Activated naive CD4-positive, alpha-beta T cell treated with anti-CD3 and anti-CD28 coated beads for 36 hours (primary cell): ENCODE measurements at regions not wholly inside any gene's neighbourhood (a gene's known extent, or its start where the extent isn't known, plus 50 kb on each side); places are given as distances from the start of the nearest gene placed in this dataset.
A peak's percentile ranks its signal among the peaks of the same experiment; 100 is the strongest.

Experiments used
- CTCF ChIA-PET: fragments of 350-600 bp; sonication (Branson Sonifier 250); formaldehyde crosslinking; loops from one replicate; lab custom pipeline; 2021; ENCODE audit warnings: antibody characterized with exemption; lab: Charles Lee
- DNase-seq: peaks from one replicate; pipeline ENCODE4 v3.0.0-alpha.2; 2020
- H3K27ac Mint-ChIP-seq: one replicate; pipeline ENCODE4 v1.8.0; 2021; ENCODE audit warnings: mild to moderate bottlenecking, mixed read lengths
- H3K27me3 Mint-ChIP-seq: one replicate; pipeline ENCODE4 v1.8.0; 2021; ENCODE audit warnings: low read depth, mixed read lengths
- H3K36me3 Mint-ChIP-seq: one replicate; pipeline ENCODE4 v1.8.0; 2021; ENCODE audit warnings: low read depth, mixed read lengths
- H3K4me1 Mint-ChIP-seq: one replicate; pipeline ENCODE4 v1.8.0; 2021; ENCODE audit warnings: low read depth, mixed read lengths
- H3K4me3 Mint-ChIP-seq: one replicate; pipeline ENCODE4 v1.8.0; 2021; ENCODE audit warnings: mild to moderate bottlenecking, moderate library complexity, mixed read lengths
- H3K9me3 Mint-ChIP-seq: one replicate; pipeline ENCODE4 v1.8.0; 2021; ENCODE audit warnings: mixed read lengths
- intact Hi-C: fragments of 100-400 bp; cut with micrococcal nuclease; formaldehyde crosslinking; loops from one replicate; pipeline ENCODE4 v1.15.1; 2023

- Mint-ChIP-seq H3K4me3 (no peak overlapping the region), H3K27me3 (no peaks in the 10 kb centered on the region), H3K36me3 (no peaks in the 10 kb centered on the region), H3K9me3 (no peaks in the 10 kb centered on the region), H3K4me1 (peaks cover 7% of the 10 kb centered on the region), H3K27ac (no peak overlapping the region)
- peak; percentile 15 for DNase-seq
- intact Hi-C loops, result no loop called here
- CTCF ChIA-PET, result interaction anchor here (0.6 to 1.2 kb wide), 2 partner anchors 100 to 137 kb away, joined by 3 to 5 read pairs; no protein-coding TSS in a partner anchor
These were observed 162.8 kb downstream of the PPP1R2C start for GRCh38 chrX:42615161-42615563.

- no peaks in the 10 kb centered on the region for H3K9me3 Mint-ChIP-seq
- CTCF ChIA-PET, result no interaction called here
- H3K27me3 Mint-ChIP-seq, result no peaks in the 10 kb centered on the region
- no peaks in the 10 kb centered on the region for H3K4me1 Mint-ChIP-seq
- H3K27ac Mint-ChIP-seq, result no peak overlapping the region
- intact Hi-C loops, result no loop called here
- H3K4me3 Mint-ChIP-seq, result no peak overlapping the region
- H3K36me3 Mint-ChIP-seq, result no peaks in the 10 kb centered on the region
- no peak for DNase-seq
These were observed 171.4 kb downstream of the PPP1R2C start for GRCh38 chrX:42606591-42606990.

- Mint-ChIP-seq H3K27ac (no peak overlapping the region), H3K27me3 (no peaks in the 10 kb centered on the region), H3K36me3 (no peaks in the 10 kb centered on the region), H3K4me1 (no peaks in the 10 kb centered on the region), H3K4me3 (no peak overlapping the region), H3K9me3 (no peaks in the 10 kb centered on the region)
- no peak for DNase-seq
- CTCF ChIA-PET, result no interaction called here
- intact Hi-C loops, result no loop called here
These were observed 173.7 kb downstream of the PPP1R2C start for GRCh38 chrX:42604302-42604701.

- DNase-seq, result no peak
- Mint-ChIP-seq H3K27ac (no peak overlapping the region), H3K36me3 (no peaks in the 10 kb centered on the region), H3K4me3 (no peak overlapping the region), H3K4me1 (peaks cover 2% of the 10 kb centered on the region), H3K27me3 (no peaks in the 10 kb centered on the region), H3K9me3 (no peaks in the 10 kb centered on the region)
- intact Hi-C loops, result no loop called here
- CTCF ChIA-PET, result no interaction called here
These were observed 174.9 kb downstream of the PPP1R2C start for GRCh38 chrX:42603016-42603415.

GRCh38 chrX:42602566-42602965 lies 175.4 kb downstream of the PPP1R2C start:
- CTCF ChIA-PET, result no interaction called here
- no peaks in the 10 kb centered on the region for H3K9me3 Mint-ChIP-seq
- no peak overlapping the region for H3K27ac Mint-ChIP-seq
- H3K36me3 Mint-ChIP-seq, result no peaks in the 10 kb centered on the region
- intact Hi-C loops, result no loop called here
- H3K27me3 Mint-ChIP-seq, result no peaks in the 10 kb centered on the region
- no peak for DNase-seq
- no peak overlapping the region for H3K4me3 Mint-ChIP-seq
- H3K4me1 Mint-ChIP-seq, result peaks cover 2% of the 10 kb centered on the region

- Mint-ChIP-seq H3K4me1 (peaks cover 2% of the 10 kb centered on the region), H3K4me3 (no peak overlapping the region), H3K27me3 (no peaks in the 10 kb centered on the region), H3K36me3 (no peaks in the 10 kb centered on the region), H3K27ac (no peak overlapping the region), H3K9me3 (no peaks in the 10 kb centered on the region)
- intact Hi-C loops, result no loop called here
- CTCF ChIA-PET, result no interaction called here
- DNase-seq, result no peak
These were observed 175.8 kb downstream of the PPP1R2C start for GRCh38 chrX:42602136-42602535.

- H3K27ac Mint-ChIP-seq, result no peak overlapping the region
- CTCF ChIA-PET, result no interaction called here
- H3K9me3 Mint-ChIP-seq, result no peaks in the 10 kb centered on the region
- H3K27me3 Mint-ChIP-seq, result no peaks in the 10 kb centered on the region
- DNase-seq, result no peak
- no peaks in the 10 kb centered on the region for H3K36me3 Mint-ChIP-seq
- H3K4me1 Mint-ChIP-seq, result peaks cover 2% of the 10 kb centered on the region
- intact Hi-C loops, result no loop called here
- H3K4me3 Mint-ChIP-seq, result no peak overlapping the region
These were observed 180.5 kb downstream of the PPP1R2C start for GRCh38 chrX:42597481-42597880.

GRCh38 chrX:42585842-42586621 lies 191.9 kb downstream of the PPP1R2C start:
- peaks cover 6% of the 10 kb centered on the region for H3K36me3 Mint-ChIP-seq
- H3K9me3 Mint-ChIP-seq, result peaks cover 7% of the 10 kb centered on the region
- H3K4me3 Mint-ChIP-seq, result no peak overlapping the region
- intact Hi-C loops, result no loop called here
- no peak for DNase-seq
- CTCF ChIA-PET, result no interaction called here
- H3K27ac Mint-ChIP-seq, result no peak overlapping the region
- H3K4me1 Mint-ChIP-seq, result peaks cover 10% of the 10 kb centered on the region
- no peaks in the 10 kb centered on the region for H3K27me3 Mint-ChIP-seq

GRCh38 chrX:42577936-42578470 lies 200.0 kb downstream of the PPP1R2C start:
- peaks cover 8% of the 10 kb centered on the region for H3K4me1 Mint-ChIP-seq
- CTCF ChIA-PET, result no interaction called here
- H3K27ac Mint-ChIP-seq, result no peak overlapping the region
- H3K36me3 Mint-ChIP-seq, result no peaks in the 10 kb centered on the region
- H3K27me3 Mint-ChIP-seq, result no peaks in the 10 kb centered on the region
- no peaks in the 10 kb centered on the region for H3K9me3 Mint-ChIP-seq
- no peak overlapping the region for H3K4me3 Mint-ChIP-seq
- no peak for DNase-seq
- intact Hi-C loops, result no loop called here

- Mint-ChIP-seq H3K9me3 (peaks cover 3% of the 10 kb centered on the region), H3K4me1 (peaks cover 6% of the 10 kb centered on the region), H3K4me3 (no peak overlapping the region), H3K27ac (no peak overlapping the region), H3K27me3 (no peaks in the 10 kb centered on the region), H3K36me3 (no peaks in the 10 kb centered on the region)
- DNase-seq, result no peak
- intact Hi-C loops, result no loop called here
- CTCF ChIA-PET, result no interaction called here
These were observed 210.7 kb downstream of the PPP1R2C start for GRCh38 chrX:42567268-42567667.

- Mint-ChIP-seq H3K36me3 (no peaks in the 10 kb centered on the region), H3K27me3 (no peaks in the 10 kb centered on the region), H3K9me3 (peaks cover 3% of the 10 kb centered on the region), H3K27ac (no peak overlapping the region), H3K4me3 (no peak overlapping the region), H3K4me1 (peaks cover 6% of the 10 kb centered on the region)
- intact Hi-C loops, result no loop called here
- no peak for DNase-seq
- CTCF ChIA-PET, result no interaction called here
These were observed 212.2 kb downstream of the PPP1R2C start for GRCh38 chrX:42565739-42566138.

GRCh38 chrX:42546800-42547199 lies 231.2 kb downstream of the PPP1R2C start:
- Mint-ChIP-seq H3K36me3 (peaks cover 2% of the 10 kb centered on the region), H3K4me1 (peaks cover 5% of the 10 kb centered on the region), H3K27me3 (no peaks in the 10 kb centered on the region), H3K4me3 (no peak overlapping the region), H3K27ac (no peak overlapping the region), H3K9me3 (no peaks in the 10 kb centered on the region)
- intact Hi-C loops, result no loop called here
- CTCF ChIA-PET, result no interaction called here
- no peak for DNase-seq

GRCh38 chrX:42544883-42545282 lies 233.1 kb downstream of the PPP1R2C start:
- H3K27me3 Mint-ChIP-seq, result no peaks in the 10 kb centered on the region
- H3K36me3 Mint-ChIP-seq, result peaks cover 2% of the 10 kb centered on the region
- intact Hi-C loops, result no loop called here
- no peak overlapping the region for H3K4me3 Mint-ChIP-seq
- DNase-seq, result no peak
- H3K9me3 Mint-ChIP-seq, result no peaks in the 10 kb centered on the region
- no peak overlapping the region for H3K27ac Mint-ChIP-seq
- H3K4me1 Mint-ChIP-seq, result peaks cover 5% of the 10 kb centered on the region
- CTCF ChIA-PET, result no interaction called here
